ENCODE measurements at regions not wholly inside any gene's neighbourhood (a gene's known extent, or its start where the extent isn't known, plus 50 kb on each side); places are given as distances from the start of the nearest gene placed in this dataset.

GRCh38 chr1:10848109-10848684 is 51.8 kb upstream of the CASZ1 start:
- Histone ChIP-seq H3K4me3 (no peak overlapping the region), H3K27me3 (peaks cover 0 to 26% of the 10 kb centered on the region in 2 donors), H3K4me1 (no peaks in the 10 kb centered on the region), H3K9me3 (peaks cover 0 to 7% (median 0%) of the 10 kb centered on the region in 3 donors), H3K36me3 (no peaks in the 10 kb centered on the region), H3K27ac (no peak overlapping the region)
- DNase-seq = no peak
- intact Hi-C loops (cut with DNase I; ENCODE audit: low total_unique reads) = no loop called here
- TF ChIP-seq CTCF (IDR thresholded peaks at IDR 0.05) = no peak

GRCh38 chr1:10850026-10850425 is 53.6 kb upstream of the CASZ1 start:
- no peaks in the 10 kb centered on the region for H3K36me3 ChIP-seq
- no peak for TF ChIP-seq CTCF (IDR thresholded peaks at IDR 0.05)
- intact Hi-C loops (cut with DNase I; ENCODE audit: low total_unique reads) = no loop called here
- H3K9me3 ChIP-seq = no peaks in the 10 kb centered on the region
- DNase-seq = no peak
- H3K4me3 ChIP-seq = no peak overlapping the region
- H3K4me1 ChIP-seq = no peaks in the 10 kb centered on the region
- H3K27ac ChIP-seq = no peak overlapping the region
- H3K27me3 ChIP-seq = peaks cover 0 to 24% of the 10 kb centered on the region in 2 donors

- Histone ChIP-seq H3K27ac (no peak overlapping the region), H3K9me3 (no peaks in the 10 kb centered on the region), H3K4me1 (no peaks in the 10 kb centered on the region), H3K4me3 (no peak overlapping the region), H3K36me3 (no peaks in the 10 kb centered on the region), H3K27me3 (peaks cover 0 to 24% of the 10 kb centered on the region in 2 donors)
- intact Hi-C loops (cut with DNase I; ENCODE audit: low total_unique reads) = no loop called here
- no peak for TF ChIP-seq CTCF (IDR thresholded peaks at IDR 0.05)
- DNase-seq = no peak
Measured at GRCh38 chr1:10851024-10852013, 54.9 kb upstream of the CASZ1 start.

- DNase-seq = no peak
- Histone ChIP-seq H3K9me3 (no peaks in the 10 kb centered on the region), H3K36me3 (no peaks in the 10 kb centered on the region), H3K4me3 (no peak overlapping the region), H3K27ac (no peak overlapping the region), H3K27me3 (peaks cover 0 to 24% of the 10 kb centered on the region in 2 donors), H3K4me1 (no peaks in the 10 kb centered on the region)
- TF ChIP-seq CTCF (IDR thresholded peaks at IDR 0.05) = no peak
- intact Hi-C loops (cut with DNase I; ENCODE audit: low total_unique reads) = no loop called here
Measured at GRCh38 chr1:10852018-10852417, 55.6 kb upstream of the CASZ1 start.

GRCh38 chr1:10852486-10852885 is 56.0 kb upstream of the CASZ1 start:
- H3K4me3 ChIP-seq = no peak overlapping the region
- intact Hi-C loops (cut with DNase I; ENCODE audit: low total_unique reads) = no loop called here
- H3K4me1 ChIP-seq = no peaks in the 10 kb centered on the region
- no peaks in the 10 kb centered on the region for H3K9me3 ChIP-seq
- H3K27ac ChIP-seq = no peak overlapping the region
- TF ChIP-seq CTCF (IDR thresholded peaks at IDR 0.05) = no peak
- no peak for DNase-seq
- H3K27me3 ChIP-seq = peaks cover 0 to 24% of the 10 kb centered on the region in 2 donors
- H3K36me3 ChIP-seq = no peaks in the 10 kb centered on the region

Measured in tibial artery (tissue), 4 donors.